ENCODE measurements at regions not wholly inside any gene's neighbourhood (a gene's known extent, or its start where the extent isn't known, plus 50 kb on each side); places are given as distances from the start of the nearest gene placed in this dataset.
A peak's percentile ranks its signal among the peaks of the same experiment; 100 is the strongest.

DNA sequence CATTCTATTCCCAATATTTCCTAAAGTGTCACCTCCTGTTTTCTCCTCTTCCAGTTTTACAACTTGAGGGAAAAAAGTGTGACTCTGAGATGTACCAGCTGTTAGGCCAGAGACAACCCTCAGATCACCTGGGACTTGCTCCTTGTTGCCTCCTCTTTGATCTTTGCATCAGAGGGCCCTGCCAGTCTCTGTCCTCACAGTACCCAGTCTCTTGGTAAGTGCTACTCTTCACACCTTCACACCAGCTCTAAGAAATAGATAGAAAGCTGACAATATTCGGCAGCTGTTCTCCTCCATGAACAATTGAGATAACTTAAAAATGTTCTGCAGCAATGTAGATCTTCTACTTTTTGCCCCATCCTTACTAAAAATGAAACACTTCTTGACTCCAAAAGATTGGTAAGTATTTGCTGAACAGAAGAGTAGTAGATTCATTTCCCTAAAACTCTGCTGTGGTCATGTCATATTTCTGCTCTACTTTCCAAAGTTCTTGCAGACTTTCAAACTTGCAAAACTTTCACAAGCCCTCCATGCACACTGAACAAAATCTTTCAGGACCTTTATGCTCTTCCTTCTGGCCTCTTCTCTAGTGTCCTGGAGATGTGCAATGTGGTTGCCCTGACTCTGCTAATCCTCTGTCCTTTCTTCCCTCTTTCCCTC is 188.6 kb downstream of the SNX18 start:
- DNase-seq, result no peak

DNA sequence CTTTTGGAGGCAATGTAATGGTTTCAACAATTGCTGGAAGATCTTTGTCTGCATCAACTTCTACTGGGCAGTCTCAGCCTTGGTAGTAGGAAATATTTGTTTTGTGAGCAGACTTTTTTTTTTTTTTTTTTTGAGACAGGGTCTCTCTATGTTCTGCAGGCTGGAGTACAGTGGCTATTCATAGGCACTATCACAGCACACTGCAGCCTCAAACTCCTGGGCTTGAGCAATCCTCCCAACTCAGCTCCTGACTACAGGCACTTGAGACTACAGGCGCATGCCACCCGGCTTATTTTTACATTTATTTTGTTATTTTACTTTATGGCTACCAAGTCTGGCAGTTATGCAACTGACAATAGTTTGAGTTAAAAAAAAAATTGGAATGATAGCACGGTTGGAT is 187.3 kb downstream of the SNX18 start:
- DNase-seq, result no peak

DNA sequence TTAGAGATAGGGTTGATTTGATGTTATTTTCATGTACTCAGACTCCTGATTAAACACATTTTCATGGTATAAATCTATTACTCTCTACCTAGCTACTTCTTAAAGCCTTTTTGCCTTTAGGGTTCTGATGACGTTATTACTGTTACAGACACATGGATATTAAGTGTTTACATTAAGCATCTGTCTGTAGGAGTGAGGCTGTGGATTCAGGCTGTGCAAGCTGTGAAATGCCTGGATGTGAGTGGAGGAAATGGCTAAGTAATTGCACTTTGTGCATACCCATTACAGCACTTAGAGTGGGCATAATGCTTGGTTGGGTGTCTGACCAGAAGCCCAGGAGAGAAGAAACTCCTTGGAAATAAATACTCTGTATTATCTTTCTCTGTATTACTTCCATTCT is 186.8 kb downstream of the SNX18 start:
- no peak for DNase-seq

DNA sequence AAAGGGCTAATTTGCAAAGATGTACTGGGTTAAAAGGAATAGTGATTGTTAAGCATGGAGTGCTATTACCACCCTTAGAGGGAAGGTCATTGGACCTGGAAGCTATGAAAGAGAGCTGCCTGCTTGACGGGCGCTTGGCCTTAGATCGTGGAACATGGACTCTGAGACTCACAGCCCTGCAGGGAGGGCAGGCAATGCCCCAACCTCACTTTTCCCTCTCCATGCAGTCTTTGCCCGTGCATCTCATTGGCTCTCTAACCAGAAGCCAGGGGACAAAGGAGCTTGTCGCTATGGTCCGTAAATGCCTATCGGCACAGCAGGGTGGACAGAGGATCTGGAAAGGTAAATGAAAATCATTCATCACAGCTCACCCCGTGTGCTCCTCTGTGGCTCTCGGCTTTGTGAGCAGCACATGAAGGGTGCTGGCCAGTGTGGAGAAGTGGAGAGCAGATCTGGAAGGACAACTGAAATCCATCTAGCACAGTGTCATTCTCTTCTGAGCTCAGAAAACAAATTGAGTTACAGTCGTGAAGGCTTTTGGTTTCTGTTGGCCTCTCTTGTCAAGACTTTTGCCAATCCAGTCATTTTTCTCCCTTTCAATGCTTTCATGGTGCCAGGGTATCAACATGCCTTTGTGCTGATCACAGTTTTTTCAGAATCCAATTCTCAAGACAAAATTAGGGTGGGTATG is 186.2 kb downstream of the SNX18 start:
- DNase-seq, result no peak

DNA sequence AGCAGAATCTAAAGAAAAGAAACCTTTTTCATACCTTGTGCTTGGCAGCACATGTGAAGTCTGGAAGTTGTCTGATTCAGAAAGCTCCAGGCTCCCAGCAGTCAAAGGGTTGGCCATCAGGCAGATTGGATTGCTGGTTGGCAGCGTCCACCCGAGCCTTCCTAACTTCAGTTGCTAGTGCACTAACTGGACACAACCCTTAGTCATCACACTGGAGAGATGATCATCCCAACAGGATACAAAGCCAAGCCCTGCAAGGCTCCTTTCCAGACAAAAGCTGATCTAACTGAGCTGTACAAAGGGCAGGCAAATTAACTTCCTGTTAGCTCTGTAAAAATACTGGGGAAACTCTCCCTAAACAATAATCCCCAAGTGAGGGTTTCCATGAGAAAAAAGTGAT is 185.6 kb downstream of the SNX18 start:
- DNase-seq, result no peak

DNA sequence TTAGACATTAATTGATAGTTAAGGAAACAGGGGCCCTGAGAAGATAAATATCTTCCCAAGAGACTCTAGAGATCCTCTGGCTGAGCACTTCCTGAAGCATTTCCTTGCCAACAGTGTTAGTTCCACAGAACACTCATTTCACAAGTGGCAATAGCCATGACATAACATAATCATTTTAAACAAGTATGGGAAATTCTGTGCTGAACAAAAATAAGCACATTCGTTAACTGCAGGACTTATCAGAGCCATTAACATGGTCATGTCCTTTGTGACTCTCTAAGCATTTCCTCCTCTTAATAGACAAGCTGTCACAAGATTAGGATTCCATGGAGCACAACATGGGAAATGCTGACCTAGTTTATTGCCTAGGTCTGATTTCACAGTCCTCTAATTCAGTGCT is 184.9 kb downstream of the SNX18 start:
- DNase-seq, result no peak

DNA sequence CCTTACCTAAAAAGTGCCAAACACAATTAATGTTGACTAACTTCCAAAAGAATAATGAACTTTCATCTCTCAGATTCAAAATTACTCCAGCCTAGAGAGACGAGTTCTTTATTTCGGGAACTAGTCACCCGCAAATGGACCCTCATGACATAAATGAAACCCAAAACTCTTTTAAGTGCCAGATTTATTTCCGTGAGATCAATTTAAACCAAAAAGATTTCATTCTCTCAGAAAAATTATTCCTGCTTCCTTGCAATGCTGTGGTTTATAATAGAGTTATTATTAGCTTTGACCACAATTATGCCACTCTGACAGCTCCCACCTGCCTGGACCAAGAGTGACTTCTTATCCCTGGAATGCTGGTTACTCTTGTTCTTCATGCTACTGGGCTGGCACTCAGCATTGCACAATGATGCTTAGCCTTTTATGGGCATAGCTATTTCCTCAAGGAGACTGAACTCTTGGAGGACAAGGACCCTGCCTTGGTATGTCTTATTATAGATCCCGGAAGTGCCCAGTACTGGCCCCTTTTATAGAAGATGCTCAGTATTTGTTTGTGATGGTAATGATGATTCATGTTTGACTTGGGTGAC is 183.5 kb downstream of the SNX18 start:
- DNase-seq, result no peak

DNA sequence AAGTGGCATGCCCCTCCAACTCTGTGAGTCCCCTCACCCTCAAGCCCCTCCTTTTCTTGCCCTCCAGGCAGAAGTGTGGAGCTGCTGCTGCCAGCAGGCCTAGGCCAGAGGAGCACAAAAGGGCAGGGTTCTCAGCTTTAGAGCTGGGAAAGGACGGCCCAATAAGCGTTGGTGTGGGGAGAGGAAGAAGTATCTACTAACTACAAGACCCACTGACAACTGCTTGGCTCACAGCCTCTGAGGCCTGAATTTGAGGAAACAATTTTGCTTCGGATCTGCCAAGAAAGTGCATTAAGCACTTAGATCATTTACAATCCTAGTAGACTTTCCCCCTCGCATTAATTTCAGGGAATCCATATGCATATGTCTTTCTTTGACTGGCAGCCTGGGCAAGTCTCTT is 179.4 kb downstream of the SNX18 start:
- no peak for DNase-seq

DNA sequence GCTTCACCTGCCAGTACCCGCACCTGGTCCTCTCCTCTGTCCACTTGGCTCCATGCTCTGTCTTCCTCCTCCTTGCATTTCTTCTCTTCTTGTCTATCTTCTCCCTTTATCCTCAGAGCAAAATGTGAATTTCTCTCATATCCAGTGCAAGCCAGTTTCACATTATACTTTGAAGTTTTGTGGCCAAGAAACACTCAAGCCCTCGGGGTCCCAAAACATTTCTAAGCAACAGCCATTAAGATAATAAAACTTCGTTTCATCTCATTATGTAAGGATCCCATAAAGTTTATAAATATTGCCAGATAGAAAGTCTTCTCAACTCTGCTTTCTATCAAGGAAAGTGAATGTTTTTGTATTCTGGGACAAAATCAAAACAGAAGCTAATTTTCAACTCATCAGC is 178.8 kb downstream of the SNX18 start:
- no peak for DNase-seq

DNA sequence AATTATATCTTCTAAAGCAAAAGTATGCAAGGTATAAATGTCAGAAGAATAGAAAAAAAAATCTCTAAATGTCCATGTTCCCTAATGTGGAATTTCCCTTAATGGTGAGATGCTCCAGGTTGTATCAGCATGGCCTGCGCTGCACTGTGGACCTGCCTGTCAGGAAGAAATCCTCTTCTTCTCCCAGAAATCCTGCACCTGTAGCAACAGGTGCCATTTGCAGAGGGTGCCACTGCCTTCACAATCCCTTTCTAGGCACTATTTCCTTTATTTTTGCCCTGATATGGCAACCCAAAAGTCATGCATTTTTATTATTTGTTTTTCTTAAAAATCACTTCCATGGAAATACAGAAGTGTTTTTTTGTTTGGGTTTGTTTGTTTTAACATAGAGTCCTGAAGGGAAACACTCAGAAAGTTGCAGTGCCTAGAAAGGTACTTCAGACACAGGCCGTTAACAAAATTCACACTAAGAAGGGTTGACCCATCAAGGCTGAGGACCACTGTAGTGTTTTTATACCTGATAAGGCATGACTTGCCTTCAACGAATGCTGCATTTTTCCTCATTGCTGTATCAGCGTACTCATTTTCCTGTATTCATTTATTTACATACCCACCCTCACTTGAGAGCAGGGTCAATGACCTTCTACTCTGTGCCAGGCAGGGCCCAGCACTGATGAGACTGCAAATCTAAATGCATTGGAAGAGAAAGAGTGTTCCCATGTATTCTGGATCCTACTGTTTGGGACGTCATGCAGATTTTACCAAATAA is 177.8 kb downstream of the SNX18 start:
- DNase-seq, result no peak

DNA sequence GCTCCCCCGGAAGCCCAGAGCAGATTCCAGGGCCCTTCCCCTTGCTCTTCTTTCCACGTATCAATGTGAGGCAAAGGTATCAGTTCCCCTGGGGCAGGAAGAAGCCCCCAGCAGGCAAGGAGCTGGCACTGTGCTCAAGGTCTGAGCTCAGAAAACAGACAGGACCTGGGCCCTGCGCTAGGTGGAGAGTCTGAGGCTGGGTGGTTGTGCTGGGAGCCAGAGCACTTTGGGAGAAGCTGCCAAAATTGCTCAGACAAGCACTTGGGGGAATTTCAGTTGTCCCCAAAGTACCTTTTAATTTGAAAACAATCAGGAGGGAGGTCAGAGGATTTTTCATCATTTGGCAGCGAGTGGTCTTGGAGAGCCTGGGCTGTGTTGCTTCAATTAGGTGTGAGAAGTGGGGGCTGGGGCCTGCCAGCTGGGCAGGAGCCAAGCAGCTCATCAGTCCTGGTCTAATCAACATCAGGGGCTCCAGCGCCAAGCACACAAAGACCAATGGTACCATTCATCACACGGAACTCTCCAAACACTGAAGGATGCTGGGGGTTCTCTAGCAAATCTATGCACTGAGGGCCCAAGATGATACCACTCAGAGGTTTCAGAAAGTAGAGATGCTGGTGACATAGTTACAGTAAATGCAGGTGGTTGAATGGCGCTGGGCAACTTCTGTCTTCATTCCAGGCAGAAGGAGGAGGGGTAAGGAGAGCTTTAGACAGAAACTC is 176.5 kb downstream of the SNX18 start:
- DNase-seq, result no peak

DNA sequence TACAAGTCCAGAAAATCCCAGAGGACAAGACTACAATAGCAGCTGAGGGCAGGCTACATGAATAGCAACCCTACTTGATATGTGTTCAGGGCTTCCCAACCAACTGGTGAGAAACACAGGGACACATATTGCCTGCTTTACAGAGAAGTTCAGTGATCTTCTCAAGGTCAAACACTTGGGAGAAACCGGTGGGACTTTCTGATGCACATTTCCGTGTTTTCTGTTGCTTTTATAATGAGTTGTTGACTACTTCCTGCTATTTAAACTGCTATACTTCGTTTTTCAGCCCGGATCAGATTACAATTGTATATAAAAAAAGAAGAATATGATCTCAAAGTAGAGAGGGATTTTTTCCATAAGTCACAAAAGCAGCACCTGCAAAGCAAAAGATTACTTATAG is 175.1 kb downstream of the SNX18 start:
- no peak for DNase-seq

DNA sequence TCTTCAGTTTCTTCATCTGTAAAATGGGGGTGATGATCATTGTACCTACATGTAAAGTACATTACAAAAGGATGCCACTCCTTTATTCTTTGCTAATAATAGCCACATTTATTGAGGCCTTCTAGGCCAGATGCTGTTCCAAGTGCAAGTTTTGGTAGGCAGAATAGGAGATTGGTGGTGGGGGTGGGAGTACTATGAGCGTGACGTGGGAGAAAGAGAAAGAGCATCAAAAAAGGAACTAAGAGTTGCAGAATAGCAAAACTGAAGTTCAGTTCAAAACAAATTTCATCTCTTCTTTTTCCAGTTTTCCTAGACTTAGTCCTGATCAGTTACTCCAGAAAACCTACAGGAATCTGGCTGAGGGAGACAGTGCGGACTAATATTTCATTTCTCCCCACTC is 174.1 kb downstream of the SNX18 start:
- no peak for DNase-seq

DNA sequence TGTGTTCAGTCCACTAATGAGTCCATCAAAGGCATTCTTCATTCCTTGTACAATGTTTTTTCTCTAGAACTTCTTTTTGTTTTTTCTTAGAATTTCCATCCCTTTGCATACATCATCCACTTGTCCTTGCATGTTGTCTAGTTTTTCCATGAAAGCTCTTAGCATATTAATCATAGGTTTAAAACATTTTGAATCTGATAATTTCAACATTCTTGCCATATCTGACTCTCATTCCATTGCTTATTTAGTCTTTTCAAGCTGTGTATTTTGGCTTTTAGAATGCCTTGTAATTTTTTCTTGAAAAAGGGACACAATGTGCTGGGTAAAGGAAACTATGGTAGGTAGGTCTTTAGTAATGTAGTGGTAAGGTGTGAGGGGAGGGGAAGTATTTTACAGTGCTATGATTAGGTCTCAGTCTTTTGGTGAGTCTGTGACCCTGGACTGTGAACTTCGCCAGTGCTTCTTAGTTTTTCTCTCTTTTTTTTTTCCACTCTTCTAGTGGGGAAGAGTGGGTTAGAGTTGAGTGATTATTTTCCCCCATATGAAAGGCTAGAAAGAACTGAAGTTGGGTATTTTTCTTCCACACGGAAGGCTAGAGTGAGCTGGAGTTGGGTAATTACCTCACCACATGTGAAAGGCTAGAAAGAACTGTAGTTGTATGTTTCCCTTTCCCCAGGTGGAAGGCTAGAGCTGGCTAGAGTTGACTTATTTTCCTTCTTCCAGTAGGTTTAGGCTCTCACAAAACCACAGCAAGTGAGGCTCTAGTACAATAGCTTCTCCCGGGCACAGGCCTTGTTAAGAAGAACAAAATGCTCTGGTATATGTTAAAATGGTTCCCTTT is 172.1 kb downstream of the SNX18 start:
- no peak for DNase-seq

DNA sequence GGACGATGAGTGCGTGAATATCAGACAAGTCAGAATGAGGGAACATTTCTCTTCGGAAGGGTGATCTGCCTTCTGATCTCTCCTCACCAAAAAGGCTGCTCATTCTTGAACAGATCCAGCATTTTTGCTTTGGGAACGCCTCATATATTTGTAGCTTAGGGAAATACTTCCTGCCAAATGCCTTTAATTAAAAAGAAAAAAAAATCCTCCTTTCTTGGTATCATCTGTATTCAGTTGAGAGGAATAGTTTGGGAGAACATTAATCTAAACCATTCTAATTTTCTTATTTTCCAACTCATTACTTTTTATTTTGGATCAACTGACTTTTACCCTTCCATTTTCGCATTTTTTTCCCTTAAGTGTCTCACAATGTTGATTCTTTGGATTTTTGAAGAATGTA is 163.4 kb downstream of the SNX18 start:
- DNase-seq, result no peak

DNA sequence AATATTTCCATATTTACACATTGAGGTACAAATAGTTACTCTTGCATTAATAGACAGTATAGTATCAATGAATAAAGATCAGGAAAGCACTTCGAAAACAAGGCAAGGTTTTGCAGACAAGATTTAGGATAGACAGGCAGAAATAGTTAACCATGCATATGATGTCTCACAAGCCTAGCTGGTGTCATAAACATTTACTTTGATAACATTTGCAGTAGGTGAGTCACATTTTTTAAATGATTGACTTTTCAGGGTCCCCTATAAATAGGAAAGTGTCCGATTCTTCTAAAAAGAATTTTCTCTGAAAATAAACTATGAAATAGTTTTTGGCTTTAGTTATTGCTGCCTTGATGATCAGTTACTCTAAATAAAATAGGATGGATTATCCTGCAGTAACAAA is 162.1 kb downstream of the SNX18 start:
- DNase-seq, result no peak

DNA sequence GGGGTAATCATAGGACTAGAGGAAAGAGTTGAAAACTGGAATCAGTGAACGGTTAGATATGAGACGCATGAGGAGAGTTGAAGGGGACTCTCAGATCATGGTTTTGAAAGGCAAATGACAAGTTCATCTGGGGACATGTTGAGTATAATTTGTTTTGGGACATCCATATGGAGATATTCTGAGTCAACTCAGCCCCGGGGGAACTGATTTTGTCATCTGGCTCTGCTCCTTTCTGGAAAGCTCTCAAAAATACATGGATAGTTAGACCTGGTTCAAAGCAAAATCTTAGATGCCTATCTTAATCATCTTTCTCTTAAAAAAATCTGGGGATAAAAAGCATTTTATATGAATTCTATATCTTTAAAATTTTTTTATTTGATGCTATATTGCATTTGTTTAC is 161.2 kb downstream of the SNX18 start:
- no peak for DNase-seq

DNA sequence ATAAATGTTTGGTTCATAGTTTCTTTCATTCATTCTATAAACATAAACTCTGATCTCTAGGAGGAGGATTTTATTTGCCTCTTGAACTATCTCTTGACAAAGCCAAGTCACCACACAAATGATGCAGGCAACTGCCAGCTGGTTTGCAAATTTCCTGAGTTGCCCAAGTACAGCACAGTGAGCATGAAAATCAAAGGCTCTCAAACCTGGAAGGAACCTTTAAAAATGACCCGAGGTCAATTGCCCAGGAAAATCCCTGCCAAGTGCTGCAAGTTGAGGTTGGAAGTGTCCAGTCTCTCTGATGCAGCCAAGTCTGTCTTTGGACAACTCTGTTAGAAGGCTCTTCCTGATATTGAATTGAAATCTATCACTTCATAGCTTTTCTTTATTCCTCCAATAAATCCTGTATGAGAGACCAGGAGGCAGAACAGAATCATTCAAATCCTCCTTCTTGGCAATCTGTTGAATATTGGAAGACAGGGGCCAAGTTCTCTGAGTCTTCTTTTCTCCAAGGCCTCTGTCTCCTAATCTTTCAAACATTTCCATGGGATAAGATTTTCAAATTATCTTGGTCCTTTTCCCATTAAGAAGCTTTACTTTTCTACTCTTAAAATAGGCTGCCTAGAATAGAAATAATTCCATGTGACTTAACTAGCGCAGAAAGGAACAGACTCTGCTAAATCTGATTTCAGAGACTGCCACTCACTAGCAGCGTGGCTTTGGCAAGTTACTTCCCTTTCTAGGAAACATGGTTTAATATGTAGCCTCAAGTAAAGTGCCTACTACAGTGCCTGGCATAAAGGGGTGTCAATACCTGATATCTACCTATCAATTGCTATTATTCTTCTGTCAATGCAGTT is 159.2 kb downstream of the SNX18 start:
- no peak for DNase-seq

DNA sequence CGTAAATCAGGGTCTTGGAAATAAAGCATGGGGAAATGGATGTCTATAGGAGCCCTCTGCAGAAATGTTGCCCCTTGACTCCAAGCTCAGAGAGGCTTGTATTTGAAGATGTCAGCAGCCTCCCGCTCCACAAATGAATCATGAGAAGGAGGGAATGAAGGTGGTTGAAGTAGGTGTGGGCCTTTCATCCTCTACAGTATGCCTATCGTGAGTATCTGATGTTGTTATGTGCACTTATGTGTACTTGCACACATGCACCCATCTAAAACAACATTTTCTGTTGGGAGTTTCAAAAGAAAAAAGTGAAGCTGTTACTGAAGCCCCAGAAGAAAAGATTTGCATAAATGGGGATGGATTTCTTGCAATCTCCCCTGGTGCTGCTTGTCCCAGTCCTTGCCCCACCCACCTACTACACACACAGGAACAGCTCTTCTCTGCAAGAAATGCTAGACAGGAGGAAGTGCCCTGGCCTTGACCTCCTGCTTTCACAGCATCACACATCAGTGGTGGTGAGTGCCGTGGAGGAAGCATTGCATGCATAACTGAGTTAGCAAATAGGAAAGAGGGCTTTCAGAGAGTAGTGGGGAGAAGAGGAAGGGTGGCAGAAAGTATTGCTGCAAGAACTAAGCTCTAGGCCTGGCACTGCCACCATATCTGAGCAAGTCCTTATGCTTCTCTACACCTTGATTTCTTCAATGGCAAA is 156.1 kb downstream of the SNX18 start:
- peak in 1 of 2 donors; percentile 7 for DNase-seq

DNA sequence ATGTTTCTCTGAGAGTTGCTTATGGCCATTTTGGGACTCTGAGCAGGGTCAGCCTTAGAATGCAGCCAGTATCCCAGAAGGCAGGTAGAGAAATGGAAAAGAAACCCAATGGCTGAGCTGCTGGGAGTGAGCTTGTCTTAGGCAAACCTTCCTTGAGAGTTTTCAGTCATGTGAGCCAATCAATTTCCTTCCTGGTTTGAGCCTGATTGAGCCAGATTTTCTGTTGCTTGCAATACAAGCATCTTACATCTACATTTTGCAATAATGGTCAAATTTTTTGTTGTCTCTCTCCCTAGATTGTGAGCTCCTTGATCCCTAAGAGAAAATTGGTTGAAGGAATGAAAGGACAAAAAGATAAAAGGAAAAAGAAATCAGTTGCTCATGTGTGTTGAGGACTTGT is 155.3 kb downstream of the SNX18 start:
- no peak for DNase-seq

DNA sequence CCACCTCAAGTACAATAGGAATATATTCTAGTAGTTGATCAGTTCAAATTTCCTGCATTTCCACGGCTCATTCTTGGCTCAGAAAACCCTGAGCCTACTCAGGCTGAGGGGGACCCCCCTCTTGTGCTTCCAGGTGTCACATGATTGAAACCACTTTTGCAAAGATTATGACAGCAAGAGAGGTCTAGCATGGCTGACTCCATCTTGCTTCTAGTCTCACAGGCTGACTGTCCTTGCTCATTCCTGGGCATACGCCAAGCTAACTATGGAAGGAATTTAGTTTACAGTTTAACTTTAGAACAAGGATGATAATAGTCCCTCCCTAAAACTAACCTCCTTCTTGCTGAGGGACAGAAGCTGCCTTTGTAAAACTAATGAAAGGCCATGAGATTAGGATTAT is 154.1 kb downstream of the SNX18 start:
- DNase-seq, result no peak
